OCI-LY7 (cell line): ENCODE measurements at regions not wholly inside any gene's neighbourhood (a gene's known extent, or its start where the extent isn't known, plus 50 kb on each side); places are given as distances from the start of the nearest gene placed in this dataset.

ENCODE experiments used
- BruUV-seq: library from RNA; stranded (reverse); fragments of 400-500 nt; replicated peaks from 2 replicates; lab custom pipeline; 2021; lab: Mats Ljungman, UMichigan
- CTCF ChIA-PET: fragments of 300-600 bp; sonication (Branson Sonifier 250); formaldehyde crosslinking; loops from one replicate; lab custom pipeline; 2022; ENCODE audit warnings: antibody characterized with exemption; ENCODE audit not compliant: unreplicated experiment; lab: Charles Lee
- POLR2A ChIA-PET: fragments of 300-600 bp; sonication (Branson Sonifier 250); formaldehyde crosslinking; loops from one replicate; lab custom pipeline; 2022; ENCODE audit warnings: antibody characterized with exemption; lab: Charles Lee
- DNase-seq: peaks from one replicate; pipeline ENCODE4 v3.0.0-alpha.2; 2015; ENCODE audit warnings: low spot score
- H2AFZ ChIP-seq: fragments of 200-600 bp; sonication (generic), shearing (Covaris generic); 2 replicates; pipeline ENCODE4 v1.6.1; 2014; ENCODE audit warnings: mild to moderate bottlenecking, antibody characterized with exemption, low read length, moderate library complexity
- H3K27ac ChIP-seq: fragments of 200-600 bp; sonication (generic); 2 replicates; pipeline ENCODE4 v1.5.1; 2014; ENCODE audit warnings: mixed run types, low read depth, mild to moderate bottlenecking, moderate library complexity, low read length, inconsistent platforms; ENCODE audit not compliant: poor library complexity, severe bottlenecking
- H3K36me3 ChIP-seq: fragments of 200-600 bp; sonication (generic); 2 replicates; pipeline ENCODE4 v1.6.1; 2014; ENCODE audit warnings: mild to moderate bottlenecking, antibody characterized with exemption, low read length, moderate library complexity, mixed read lengths; ENCODE audit not compliant: insufficient read depth
- H3K4me1 ChIP-seq: fragments of 200-600 bp; sonication (generic); 2 replicates; pipeline ENCODE4 v1.5.1; 2014; ENCODE audit warnings: mild to moderate bottlenecking, low read length; ENCODE audit not compliant: insufficient read depth, poor library complexity, severe bottlenecking
- H3K4me2 ChIP-seq: fragments of 200-600 bp; sonication (generic); 2 replicates; pipeline ENCODE4 v1.6.1; 2014; ENCODE audit warnings: mild to moderate bottlenecking, low read length
- H3K4me3 ChIP-seq: fragments of 200-600 bp; sonication (generic); 2 replicates; pipeline ENCODE4 v1.5.1; 2014; ENCODE audit warnings: mild to moderate bottlenecking, low read depth, low read length; ENCODE audit not compliant: poor library complexity, severe bottlenecking
- H3K79me2 ChIP-seq: fragments of 200-600 bp; sonication (generic); 2 replicates; pipeline ENCODE4 v1.6.1; 2016; ENCODE audit warnings: low read depth, mild to moderate bottlenecking, low read length, moderate library complexity, mixed read lengths; ENCODE audit not compliant: insufficient read depth
- H3K9me2 ChIP-seq: fragments of 200-600 bp; sonication (generic); 2 replicates; pipeline ENCODE4 v1.6.1; 2016; ENCODE audit warnings: mild to moderate bottlenecking, low read length, mixed read lengths; ENCODE audit not compliant: insufficient read depth
- H3K9me3 ChIP-seq: fragments of 200-600 bp; sonication (generic); 2 replicates; pipeline ENCODE4 v1.6.1; 2014; ENCODE audit warnings: mild to moderate bottlenecking, mixed run types, low read length, mixed read lengths
- H4K20me1 ChIP-seq: fragments of 200-600 bp; sonication (generic); 2 replicates; pipeline ENCODE4 v1.6.1; 2014; ENCODE audit warnings: mild to moderate bottlenecking, antibody characterized with exemption, low read length, moderate library complexity, mixed read lengths; ENCODE audit not compliant: insufficient read depth
- EZH2phosphoT487 ChIP-seq: fragments of 200-600 bp; sonication (generic); IDR thresholded peaks from 2 replicates; pipeline ENCODE4 v1.6.1; 2018; ENCODE audit warnings: low read depth, borderline replicate concordance, mild to moderate bottlenecking, mixed run types, antibody characterized with exemption, low read length, moderate library complexity, mixed read lengths
- intact Hi-C: fragments of 100-400 bp; cut with micrococcal nuclease; formaldehyde crosslinking; loops from one replicate; pipeline ENCODE4 v1.10.0; 2022; ENCODE audit not compliant: unreplicated experiment
- TF ChIP-seq, protein P1 (sequence below): fragments of 200-600 bp; sonication (generic); conservative IDR thresholded peaks from 2 replicates; pipeline ENCODE4 v1.5.1; 2014; ENCODE audit warnings: mild to moderate bottlenecking, antibody characterized with exemption, low read length, moderate library complexity, mixed read lengths

DNA sequence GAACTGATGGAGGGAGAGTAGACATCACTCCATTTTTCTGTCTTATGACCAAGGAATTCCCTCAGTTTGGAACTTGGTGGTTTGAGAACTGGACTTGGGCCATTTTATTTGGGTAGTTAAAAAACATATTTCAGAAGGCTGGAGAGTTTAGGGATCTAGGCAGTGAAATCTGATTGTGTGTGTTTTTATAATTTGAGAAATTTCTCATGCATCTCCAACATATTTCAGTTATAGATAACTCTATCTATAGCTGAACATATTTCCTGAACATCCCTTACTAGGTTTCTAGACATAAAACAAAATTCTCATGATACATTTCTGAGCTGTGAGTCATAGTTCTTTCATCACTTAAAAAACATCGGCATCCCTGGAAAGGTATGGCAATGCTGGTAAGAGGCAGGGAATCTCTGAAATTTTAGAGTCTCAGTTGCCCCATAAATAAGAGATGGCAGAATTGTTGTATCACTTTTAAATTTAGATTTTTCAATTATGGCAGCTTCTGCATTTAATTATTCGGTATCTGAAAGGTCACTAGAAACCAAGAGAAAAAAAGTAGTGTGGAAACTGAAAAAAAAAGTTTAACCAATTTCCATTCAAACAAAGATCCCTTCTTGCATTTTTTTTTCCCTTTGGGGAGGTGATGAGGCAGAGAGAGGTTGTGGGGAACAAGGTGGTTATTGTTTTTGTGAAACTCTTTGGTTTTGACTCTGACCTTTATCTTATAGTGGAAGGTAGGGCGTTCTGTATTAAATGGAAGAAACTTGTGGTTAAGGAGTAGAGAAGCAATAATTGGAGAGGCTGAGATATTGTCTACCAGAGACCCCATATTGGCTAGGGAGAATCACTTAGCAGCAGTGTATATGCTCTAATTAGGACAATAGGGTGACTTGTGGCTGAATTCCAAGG is 102.9 kb downstream of the FASLG start:
- intact Hi-C loops, result no loop called here
- no peak overlapping the region for H3K4me2 ChIP-seq
- ChIA-PET POLR2A (interaction anchor here (1.1 to 1.4 kb wide), 2 partner anchors 9 to 17 kb away, joined by 3 read pairs; no protein-coding TSS in a partner anchor), CTCF (no interaction called here)
- H3K79me2 ChIP-seq, result no peaks in the 10 kb centered on the region
- peaks cover 13% of the 10 kb centered on the region for H3K4me1 ChIP-seq
- no peaks in the 10 kb centered on the region for H3K9me2 ChIP-seq
- TF ChIP-seq, protein P1, sequence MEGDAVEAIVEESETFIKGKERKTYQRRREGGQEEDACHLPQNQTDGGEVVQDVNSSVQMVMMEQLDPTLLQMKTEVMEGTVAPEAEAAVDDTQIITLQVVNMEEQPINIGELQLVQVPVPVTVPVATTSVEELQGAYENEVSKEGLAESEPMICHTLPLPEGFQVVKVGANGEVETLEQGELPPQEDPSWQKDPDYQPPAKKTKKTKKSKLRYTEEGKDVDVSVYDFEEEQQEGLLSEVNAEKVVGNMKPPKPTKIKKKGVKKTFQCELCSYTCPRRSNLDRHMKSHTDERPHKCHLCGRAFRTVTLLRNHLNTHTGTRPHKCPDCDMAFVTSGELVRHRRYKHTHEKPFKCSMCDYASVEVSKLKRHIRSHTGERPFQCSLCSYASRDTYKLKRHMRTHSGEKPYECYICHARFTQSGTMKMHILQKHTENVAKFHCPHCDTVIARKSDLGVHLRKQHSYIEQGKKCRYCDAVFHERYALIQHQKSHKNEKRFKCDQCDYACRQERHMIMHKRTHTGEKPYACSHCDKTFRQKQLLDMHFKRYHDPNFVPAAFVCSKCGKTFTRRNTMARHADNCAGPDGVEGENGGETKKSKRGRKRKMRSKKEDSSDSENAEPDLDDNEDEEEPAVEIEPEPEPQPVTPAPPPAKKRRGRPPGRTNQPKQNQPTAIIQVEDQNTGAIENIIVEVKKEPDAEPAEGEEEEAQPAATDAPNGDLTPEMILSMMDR, result no peak
- no peak overlapping the region for H3K27ac ChIP-seq
- no TSS peak for BruUV-seq
- H3K9me3 ChIP-seq, result no peaks in the 10 kb centered on the region
- H4K20me1 ChIP-seq, result no peaks in the 10 kb centered on the region
- DNase-seq, result no peak
- no peak overlapping the region for H3K4me3 ChIP-seq
- H3K36me3 ChIP-seq, result no peaks in the 10 kb centered on the region
- H2AFZ ChIP-seq, result no peak overlapping the region

DNA sequence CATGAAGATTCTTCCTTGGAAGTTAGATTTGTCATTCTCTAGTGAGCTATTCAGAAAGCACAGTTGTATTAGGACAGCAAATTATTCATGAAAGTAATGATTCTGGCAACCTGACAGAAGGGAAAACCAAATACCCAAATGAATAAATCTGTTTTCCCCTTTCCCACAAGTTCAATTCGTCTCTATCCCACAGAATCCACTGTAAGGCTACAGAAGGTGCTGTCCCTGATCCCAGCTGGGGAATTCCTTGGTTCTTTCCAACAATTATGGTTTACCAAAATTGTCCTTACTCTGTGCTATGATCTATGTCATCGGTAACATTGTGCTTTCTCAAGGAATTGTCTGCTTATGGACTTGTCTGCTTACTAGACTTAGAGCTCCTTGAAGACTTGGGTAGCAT is 104.2 kb downstream of the FASLG start:
- no TSS peak for BruUV-seq
- no peak for DNase-seq
- no peaks in the 10 kb centered on the region for H4K20me1 ChIP-seq
- no peaks in the 10 kb centered on the region for H3K36me3 ChIP-seq
- TF ChIP-seq, protein P1, result no peak
- no peak for TF ChIP-seq EZH2phosphoT487
- no peak overlapping the region for H3K4me3 ChIP-seq
- ChIA-PET POLR2A (interaction anchor here (0.5 to 1.4 kb wide), 3 partner anchors 16 to 55 kb away, joined by 3 to 4 read pairs (median 3); no protein-coding TSS in a partner anchor), CTCF (no interaction called here)
- no peaks in the 10 kb centered on the region for H3K9me3 ChIP-seq
- H3K4me2 ChIP-seq, result no peak overlapping the region
- H2AFZ ChIP-seq, result no peak overlapping the region
- intact Hi-C loops, result no loop called here
- H3K4me1 ChIP-seq, result peaks cover 13% of the 10 kb centered on the region
- no peaks in the 10 kb centered on the region for H3K79me2 ChIP-seq
- no peak overlapping the region for H3K27ac ChIP-seq
- no peaks in the 10 kb centered on the region for H3K9me2 ChIP-seq

DNA sequence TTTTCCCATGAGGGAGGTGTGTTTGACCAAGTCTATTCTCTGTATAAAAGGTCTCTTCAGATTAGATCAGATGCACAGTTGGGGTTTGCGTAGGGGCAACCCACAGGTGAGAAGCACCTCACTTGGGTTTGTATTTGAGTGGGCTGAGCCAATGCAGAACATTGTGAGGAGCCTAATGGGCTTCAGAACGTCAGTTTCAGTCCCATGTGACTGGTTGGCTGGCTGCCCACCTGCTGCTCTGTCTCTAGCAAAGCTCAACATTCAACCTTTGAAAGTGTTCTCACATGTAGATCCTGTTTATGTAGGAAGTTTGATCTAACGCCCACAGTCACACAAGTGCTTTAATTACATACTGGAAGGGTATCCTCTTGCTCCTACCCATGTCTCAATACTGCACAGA is 105.5 kb downstream of the FASLG start:
- no peaks in the 10 kb centered on the region for H3K79me2 ChIP-seq
- no TSS peak for BruUV-seq
- H3K9me2 ChIP-seq, result no peaks in the 10 kb centered on the region
- ChIA-PET CTCF (no interaction called here), POLR2A (no interaction called here)
- H2AFZ ChIP-seq, result peak overlapping the region; percentile 27; the same call in 1 of the 2 replicates
- no peak overlapping the region for H3K27ac ChIP-seq
- H3K4me2 ChIP-seq, result no peak overlapping the region
- intact Hi-C loops, result no loop called here
- H3K4me3 ChIP-seq, result no peak overlapping the region
- DNase-seq, result peak; percentile 76
- TF ChIP-seq, protein P1, result no peak
- H4K20me1 ChIP-seq, result no peaks in the 10 kb centered on the region
- H3K36me3 ChIP-seq, result no peaks in the 10 kb centered on the region
- H3K4me1 ChIP-seq, result peaks cover 13% of the 10 kb centered on the region
- no peaks in the 10 kb centered on the region for H3K9me3 ChIP-seq
